Right renal cortex interstitium (tissue), 3 donors: ENCODE measurements at regions not wholly inside any gene's neighbourhood (a gene's known extent, or its start where the extent isn't known, plus 50 kb on each side); places are given as distances from the start of the nearest gene placed in this dataset.
"Not testable (repeated sequence)": the region's sequence is repeated elsewhere in the genome, so short reads cannot be mapped to it uniquely, and the experiment has no call there.

Source experiments
- DNase-seq, 3 donors: peaks; one replicate each; pipeline ENCODE4 v3.0.0-alpha.2; 2013; ENCODE audit warnings: low read depth in 3 of 3, low spot score in 2 of 3

- no peak for DNase-seq
Measured at GRCh38 chr9:29397148-29397547, 1823.9 kb upstream of the C9orf72 start.

GRCh38 chr9:29416204-29416603 is 1842.9 kb upstream of the C9orf72 start:
- DNase-seq, result no peak

- DNase-seq, result no peak
Measured at GRCh38 chr9:29422438-29422837, 1849.2 kb upstream of the C9orf72 start.

- DNase-seq, result no peak
Measured at GRCh38 chr9:29432191-29432590, 1858.9 kb upstream of the C9orf72 start.

- not testable (repeated sequence) for DNase-seq
Measured at GRCh38 chr9:29432656-29433055, 1859.4 kb upstream of the C9orf72 start.

- DNase-seq, result no peak
Measured at GRCh38 chr9:29435368-29435767, 1862.1 kb upstream of the C9orf72 start.

- DNase-seq, result peak in 1 of 3 donors; percentile 13
Measured at GRCh38 chr9:29437526-29437925, 1864.2 kb upstream of the C9orf72 start.

- no peak for DNase-seq
Measured at GRCh38 chr9:29439961-29440360, 1866.7 kb upstream of the C9orf72 start.

GRCh38 chr9:29440449-29440848 is 1867.2 kb upstream of the C9orf72 start:
- DNase-seq, result no peak

- no peak for DNase-seq
Measured at GRCh38 chr9:29445751-29446150, 1872.5 kb upstream of the C9orf72 start.

GRCh38 chr9:29449306-29449705 is 1876.0 kb upstream of the C9orf72 start:
- DNase-seq, result no peak

GRCh38 chr9:29450343-29450875 is 1877.1 kb upstream of the C9orf72 start:
- not testable (repeated sequence) for DNase-seq

- DNase-seq, result no peak
Measured at GRCh38 chr9:29456940-29457339, 1883.7 kb upstream of the C9orf72 start.

- DNase-seq, result no peak
Measured at GRCh38 chr9:29475471-29475870, 1902.2 kb upstream of the C9orf72 start.

GRCh38 chr9:29511680-29512079 is 1938.4 kb upstream of the C9orf72 start:
- no peak for DNase-seq

- no peak for DNase-seq
Measured at GRCh38 chr9:29514336-29514735, 1941.1 kb upstream of the C9orf72 start.

- DNase-seq, result no peak
Measured at GRCh38 chr9:29514862-29515261, 1941.6 kb upstream of the C9orf72 start.

GRCh38 chr9:29548436-29548835 is 1975.2 kb upstream of the C9orf72 start:
- DNase-seq, result no peak

GRCh38 chr9:29555502-29555901 is 1982.2 kb upstream of the C9orf72 start:
- DNase-seq, result no peak

GRCh38 chr9:29556317-29556716 is 1983.0 kb upstream of the C9orf72 start:
- DNase-seq, result no peak

GRCh38 chr9:29556746-29557145 is 1983.5 kb upstream of the C9orf72 start:
- no peak for DNase-seq

- no peak for DNase-seq
Measured at GRCh38 chr9:29564564-29564963, 1991.3 kb upstream of the C9orf72 start.

GRCh38 chr9:29575219-29575618 is 2001.9 kb upstream of the C9orf72 start:
- DNase-seq, result no peak
